Neural progenitor cell (in vitro differentiated cells): ENCODE measurements at regions not wholly inside any gene's neighbourhood (a gene's known extent, or its start where the extent isn't known, plus 50 kb on each side); places are given as distances from the start of the nearest gene placed in this dataset.

Source experiments
- EZH2phosphoT487 ChIP-seq: fragments of 200-600 bp; sonication (generic); IDR thresholded peaks from 2 replicates; pipeline ENCODE4 v1.6.1; 2017; ENCODE audit warnings: antibody characterized with exemption
- TF ChIP-seq, protein P1 (sequence below): fragments of 200-600 bp; sonication (generic); IDR thresholded peaks from 2 replicates; pipeline ENCODE4 v1.5.1; 2017; ENCODE audit warnings: antibody characterized with exemption, mild to moderate bottlenecking

DNA sequence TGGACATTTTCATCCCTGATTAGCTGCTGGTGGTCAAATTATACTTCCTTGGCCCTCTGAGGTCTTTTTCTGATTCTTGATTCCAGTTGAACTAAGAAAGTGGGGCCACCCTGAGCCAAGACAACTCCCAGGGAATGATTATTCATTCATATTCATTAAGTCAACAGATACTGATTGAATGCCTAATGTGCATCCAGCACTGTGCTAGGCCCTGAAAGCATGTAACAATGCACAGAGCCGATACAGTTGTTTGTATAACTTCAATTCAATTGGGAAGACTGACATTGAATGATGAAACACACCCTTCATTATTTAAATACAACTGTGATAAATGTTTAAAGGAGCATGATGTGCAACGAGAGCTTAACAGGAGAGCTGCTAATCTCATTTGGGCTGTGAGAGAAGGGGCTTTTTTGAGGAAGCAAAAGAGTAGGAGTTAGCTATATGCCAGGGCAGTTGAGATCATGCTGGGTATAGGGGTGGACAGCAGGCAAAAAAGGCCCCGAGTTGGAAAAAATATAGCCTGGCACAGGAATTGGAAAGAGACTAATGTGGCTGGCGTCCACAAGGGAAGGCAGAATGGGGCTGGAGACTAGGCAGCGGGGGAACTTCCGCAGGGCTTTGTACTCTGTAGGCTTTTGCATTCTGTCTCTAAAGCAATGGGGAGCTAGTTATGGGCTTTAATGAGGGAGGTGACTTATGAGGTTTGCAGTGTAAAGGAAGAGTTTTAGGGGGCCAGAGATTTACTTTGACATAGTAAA is 57.2 kb upstream of the ACVR1 start:
- TF ChIP-seq, protein P1, sequence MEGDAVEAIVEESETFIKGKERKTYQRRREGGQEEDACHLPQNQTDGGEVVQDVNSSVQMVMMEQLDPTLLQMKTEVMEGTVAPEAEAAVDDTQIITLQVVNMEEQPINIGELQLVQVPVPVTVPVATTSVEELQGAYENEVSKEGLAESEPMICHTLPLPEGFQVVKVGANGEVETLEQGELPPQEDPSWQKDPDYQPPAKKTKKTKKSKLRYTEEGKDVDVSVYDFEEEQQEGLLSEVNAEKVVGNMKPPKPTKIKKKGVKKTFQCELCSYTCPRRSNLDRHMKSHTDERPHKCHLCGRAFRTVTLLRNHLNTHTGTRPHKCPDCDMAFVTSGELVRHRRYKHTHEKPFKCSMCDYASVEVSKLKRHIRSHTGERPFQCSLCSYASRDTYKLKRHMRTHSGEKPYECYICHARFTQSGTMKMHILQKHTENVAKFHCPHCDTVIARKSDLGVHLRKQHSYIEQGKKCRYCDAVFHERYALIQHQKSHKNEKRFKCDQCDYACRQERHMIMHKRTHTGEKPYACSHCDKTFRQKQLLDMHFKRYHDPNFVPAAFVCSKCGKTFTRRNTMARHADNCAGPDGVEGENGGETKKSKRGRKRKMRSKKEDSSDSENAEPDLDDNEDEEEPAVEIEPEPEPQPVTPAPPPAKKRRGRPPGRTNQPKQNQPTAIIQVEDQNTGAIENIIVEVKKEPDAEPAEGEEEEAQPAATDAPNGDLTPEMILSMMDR = no peak
- TF ChIP-seq EZH2phosphoT487 = no peak
